ENCODE measurements at regions not wholly inside any gene's neighbourhood (a gene's known extent, or its start where the extent isn't known, plus 50 kb on each side); places are given as distances from the start of the nearest gene placed in this dataset.

DNA sequence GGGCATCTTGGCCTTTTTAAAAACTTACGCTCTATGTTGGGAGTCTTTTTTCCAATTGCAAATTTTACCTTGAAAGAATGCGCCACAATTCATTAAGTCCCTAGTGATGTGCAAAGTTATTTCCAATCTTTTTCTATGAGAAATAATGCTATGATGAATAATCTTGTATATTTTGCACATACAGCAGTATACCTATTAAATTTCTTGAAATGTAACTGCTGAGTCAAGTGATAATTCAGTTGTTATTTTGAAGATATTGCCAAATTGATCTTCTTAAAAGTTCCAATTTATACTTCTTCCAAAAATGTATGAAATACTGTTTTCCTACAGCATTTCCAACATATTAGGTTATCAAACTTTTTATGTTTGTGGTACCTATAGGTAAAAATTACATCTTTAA, 92.8 kb upstream of the PPP2R2B start:
- DNase-seq (ENCODE audit: low read depth) = no peak
- H3K4me3 ChIP-seq (ENCODE audit: low read depth, low read length) = no peak overlapping the region
- TF ChIP-seq, protein P1, sequence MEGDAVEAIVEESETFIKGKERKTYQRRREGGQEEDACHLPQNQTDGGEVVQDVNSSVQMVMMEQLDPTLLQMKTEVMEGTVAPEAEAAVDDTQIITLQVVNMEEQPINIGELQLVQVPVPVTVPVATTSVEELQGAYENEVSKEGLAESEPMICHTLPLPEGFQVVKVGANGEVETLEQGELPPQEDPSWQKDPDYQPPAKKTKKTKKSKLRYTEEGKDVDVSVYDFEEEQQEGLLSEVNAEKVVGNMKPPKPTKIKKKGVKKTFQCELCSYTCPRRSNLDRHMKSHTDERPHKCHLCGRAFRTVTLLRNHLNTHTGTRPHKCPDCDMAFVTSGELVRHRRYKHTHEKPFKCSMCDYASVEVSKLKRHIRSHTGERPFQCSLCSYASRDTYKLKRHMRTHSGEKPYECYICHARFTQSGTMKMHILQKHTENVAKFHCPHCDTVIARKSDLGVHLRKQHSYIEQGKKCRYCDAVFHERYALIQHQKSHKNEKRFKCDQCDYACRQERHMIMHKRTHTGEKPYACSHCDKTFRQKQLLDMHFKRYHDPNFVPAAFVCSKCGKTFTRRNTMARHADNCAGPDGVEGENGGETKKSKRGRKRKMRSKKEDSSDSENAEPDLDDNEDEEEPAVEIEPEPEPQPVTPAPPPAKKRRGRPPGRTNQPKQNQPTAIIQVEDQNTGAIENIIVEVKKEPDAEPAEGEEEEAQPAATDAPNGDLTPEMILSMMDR (IDR thresholded peaks at IDR 0.05; ENCODE audit: insufficient read depth, low read depth, low read length, missing control alignments) = no peak

DNA sequence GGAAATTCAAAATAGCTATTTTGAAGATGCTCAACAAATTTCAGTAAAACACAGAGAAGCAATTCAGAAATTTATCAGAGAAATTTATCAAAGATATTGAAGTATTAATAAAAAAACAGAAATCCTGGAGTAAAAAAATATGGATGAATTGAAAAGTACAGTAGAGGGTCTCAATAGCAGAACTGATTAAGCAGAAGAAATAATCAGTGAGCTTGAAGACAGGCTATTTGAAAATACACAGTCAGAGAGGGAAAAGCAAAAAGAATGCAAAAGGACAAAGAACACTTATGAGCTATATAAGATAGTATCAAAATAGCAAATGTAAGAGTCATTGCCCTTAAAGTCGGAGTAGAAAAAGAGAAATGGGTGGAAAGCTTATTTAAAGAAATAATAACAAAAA, 107.9 kb upstream of the PPP2R2B start:
- no peak for DNase-seq (ENCODE audit: low read depth)
- H3K4me3 ChIP-seq (ENCODE audit: low read depth, low read length) = no peak overlapping the region
- TF ChIP-seq, protein P1 (IDR thresholded peaks at IDR 0.05; ENCODE audit: insufficient read depth, low read depth, low read length, missing control alignments) = no peak

DNA sequence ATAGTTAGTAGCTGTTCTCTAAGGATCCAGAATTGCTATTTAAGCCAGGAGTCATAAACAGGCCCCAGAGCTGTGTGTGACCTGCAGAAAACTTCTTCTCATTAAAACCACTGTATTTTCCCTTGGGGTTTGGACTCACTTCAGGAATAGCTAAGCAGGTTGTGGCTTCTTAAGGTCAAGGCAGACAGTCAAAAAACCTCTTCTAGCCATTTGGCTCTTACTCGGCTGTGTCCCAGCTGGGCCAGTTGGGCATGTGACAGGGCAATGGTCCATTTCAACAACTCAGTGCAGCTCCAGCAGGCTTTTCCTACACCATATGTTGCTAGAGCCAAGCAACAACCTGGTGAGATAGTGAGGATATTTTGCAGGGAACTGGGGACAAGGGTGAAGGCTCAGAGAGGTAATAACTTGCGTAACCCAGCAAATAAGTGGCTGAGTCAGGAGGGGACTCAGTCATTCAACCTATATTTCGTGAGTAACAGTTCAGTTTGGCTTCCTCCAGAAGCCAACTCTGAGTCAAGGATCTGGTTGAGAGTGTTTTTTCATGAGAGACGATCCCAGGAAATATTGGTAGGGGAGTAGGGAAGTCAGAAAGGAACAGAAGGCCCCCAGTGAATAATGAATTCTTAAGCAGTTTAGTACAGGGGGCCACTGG, 115.4 kb upstream of the PPP2R2B start:
- TF ChIP-seq, protein P1 (IDR thresholded peaks at IDR 0.05; ENCODE audit: insufficient read depth, low read depth, low read length, missing control alignments) = no peak
- DNase-seq (ENCODE audit: low read depth) = no peak
- H3K4me3 ChIP-seq (ENCODE audit: low read depth, low read length) = no peak overlapping the region

DNA sequence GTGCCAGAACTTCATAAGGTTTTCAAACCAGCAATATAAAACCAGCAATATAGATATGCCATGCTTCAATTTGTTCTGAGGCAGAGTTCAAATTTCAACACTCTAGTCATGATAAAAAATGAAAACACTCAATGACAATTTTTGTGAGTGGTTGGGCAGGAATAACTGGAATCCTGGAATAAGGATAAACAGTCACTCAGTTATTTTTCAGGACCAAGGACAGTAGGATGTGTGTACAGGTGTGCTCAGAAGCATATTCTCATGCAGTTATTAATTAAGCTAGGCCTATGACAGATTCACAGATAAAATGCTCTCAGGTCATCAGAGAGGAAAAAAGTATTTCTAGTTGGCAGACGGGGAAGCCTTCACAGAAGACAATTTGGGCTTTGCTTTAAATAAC, 117.3 kb upstream of the PPP2R2B start:
- TF ChIP-seq, protein P1 (IDR thresholded peaks at IDR 0.05; ENCODE audit: insufficient read depth, low read depth, low read length, missing control alignments) = no peak
- no peak for DNase-seq (ENCODE audit: low read depth)
- H3K4me3 ChIP-seq (ENCODE audit: low read depth, low read length) = no peak overlapping the region

DNA sequence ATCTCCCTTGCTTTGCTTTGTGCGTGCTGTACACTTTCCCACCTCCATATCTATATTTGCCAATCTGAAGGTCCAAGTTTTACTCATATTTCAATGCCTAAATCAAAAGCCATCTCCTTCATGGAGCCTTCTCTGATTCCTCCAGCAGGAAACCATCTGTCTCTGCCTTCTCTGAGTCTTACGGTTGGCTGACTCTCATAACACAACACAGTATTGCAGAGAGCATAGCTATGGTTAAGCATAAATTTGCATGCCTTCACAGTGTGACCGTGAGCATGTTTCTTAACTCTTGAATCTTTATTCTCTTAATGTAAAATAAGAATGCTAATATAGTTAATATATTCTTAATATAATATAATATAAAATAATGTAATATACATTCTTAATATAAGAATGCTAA, 136.8 kb upstream of the PPP2R2B start:
- no peak for DNase-seq (ENCODE audit: low read depth)
- no peak overlapping the region for H3K4me3 ChIP-seq (ENCODE audit: low read depth, low read length)
- TF ChIP-seq, protein P1 (IDR thresholded peaks at IDR 0.05; ENCODE audit: insufficient read depth, low read depth, low read length, missing control alignments) = no peak

DNA sequence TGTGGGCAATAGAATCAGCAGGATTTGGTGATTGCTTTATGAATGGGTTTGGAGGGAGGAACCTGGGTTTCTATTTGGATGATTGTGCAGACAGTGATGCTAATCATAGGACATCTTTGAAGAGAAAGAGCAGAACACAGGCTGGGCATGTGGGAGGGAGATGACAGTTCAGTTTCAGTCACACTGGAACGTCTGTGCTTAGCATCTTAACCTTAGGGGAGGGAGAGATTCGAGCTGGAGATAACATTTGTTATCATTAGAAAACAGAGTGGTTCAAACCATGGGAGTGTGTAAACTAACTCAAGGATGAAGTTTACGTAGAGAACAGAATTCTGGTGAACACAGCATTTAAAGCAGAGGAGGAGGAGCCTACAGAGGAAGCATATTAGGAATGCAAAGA, 138.6 kb upstream of the PPP2R2B start:
- TF ChIP-seq, protein P1 (IDR thresholded peaks at IDR 0.05; ENCODE audit: insufficient read depth, low read depth, low read length, missing control alignments) = no peak
- H3K4me3 ChIP-seq (ENCODE audit: low read depth, low read length) = no peak overlapping the region

DNA sequence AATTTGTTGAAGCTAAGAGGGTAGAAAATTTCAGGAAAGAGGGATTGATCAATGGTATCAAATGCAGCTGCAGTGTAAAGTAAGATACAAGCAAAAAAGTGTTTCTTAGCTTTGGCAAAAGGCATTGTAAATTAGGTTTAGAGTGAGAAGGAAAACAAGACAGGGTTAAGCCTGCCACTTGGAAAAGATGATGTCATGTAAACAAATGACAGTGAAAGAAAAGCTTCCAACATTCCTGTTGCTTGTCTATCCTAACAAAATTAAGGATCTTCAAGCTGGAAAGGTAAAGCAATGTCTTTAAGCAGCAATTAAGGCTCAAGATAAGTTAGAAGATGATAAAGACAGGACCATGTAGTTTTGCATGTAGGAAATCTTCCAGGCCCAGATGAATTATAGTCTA, 139.1 kb upstream of the PPP2R2B start:
- H3K4me3 ChIP-seq (ENCODE audit: low read depth, low read length) = no peak overlapping the region
- TF ChIP-seq, protein P1 (IDR thresholded peaks at IDR 0.05; ENCODE audit: insufficient read depth, low read depth, low read length, missing control alignments) = no peak
- DNase-seq (ENCODE audit: low read depth) = no peak

More for the DNA sequence above, 138.6 kb upstream of the PPP2R2B start:
- no peak for DNase-seq (ENCODE audit: low read depth)

Measured in GM12865 (cell line).